Gastrocnemius medialis (tissue), 4 donors: ENCODE measurements at regions not wholly inside any gene's neighbourhood (a gene's known extent, or its start where the extent isn't known, plus 50 kb on each side); places are given as distances from the start of the nearest gene placed in this dataset.

Source experiments
- POLR2A ChIP-seq, 2 donors: fragments of 450-650 bp; IDR thresholded peaks; one replicate each; pipeline ENCODE4 v1.6.1; 2017; ENCODE audit warnings: antibody characterized with exemption in 2 of 2, mild to moderate bottlenecking in 2 of 2, moderate library complexity in 2 of 2
- TF ChIP-seq, protein P1 (sequence below), 5 experiments: fragments of 450-650 bp in 3 of 5; fragments of 200-600 bp in 2 of 5; sonication (generic) in 2 of 5; IDR thresholded peaks in 4 of 5; conservative IDR thresholded peaks in 1 of 5; 1 replicate in 4 of 5; 2 replicates in 1 of 5; pipeline ENCODE4 v1.5.1; 2016 to 2019; ENCODE audit warnings: antibody characterized with exemption in 5 of 5, mild to moderate bottlenecking in 3 of 5, moderate library complexity in 3 of 5

DNA sequence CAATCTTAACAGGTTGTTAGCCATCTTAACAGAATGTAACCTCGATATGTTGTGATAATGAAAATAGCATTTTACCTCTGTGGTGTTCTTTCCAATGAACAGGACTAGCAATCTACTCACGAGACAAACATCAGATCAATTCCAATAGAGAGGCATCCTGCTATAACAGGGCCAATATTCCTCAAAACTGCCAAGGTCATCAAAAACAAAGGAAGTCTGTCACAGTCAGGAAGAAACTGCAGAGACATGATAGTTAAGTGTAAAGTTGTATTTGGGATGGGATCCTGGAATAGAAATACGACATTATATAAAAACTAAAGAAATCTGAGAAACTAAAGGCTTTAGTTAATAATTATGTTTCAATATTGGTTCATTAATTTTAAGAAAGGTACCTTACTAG, 588.9 kb upstream of the NETO1 start:
- TF ChIP-seq, protein P1, sequence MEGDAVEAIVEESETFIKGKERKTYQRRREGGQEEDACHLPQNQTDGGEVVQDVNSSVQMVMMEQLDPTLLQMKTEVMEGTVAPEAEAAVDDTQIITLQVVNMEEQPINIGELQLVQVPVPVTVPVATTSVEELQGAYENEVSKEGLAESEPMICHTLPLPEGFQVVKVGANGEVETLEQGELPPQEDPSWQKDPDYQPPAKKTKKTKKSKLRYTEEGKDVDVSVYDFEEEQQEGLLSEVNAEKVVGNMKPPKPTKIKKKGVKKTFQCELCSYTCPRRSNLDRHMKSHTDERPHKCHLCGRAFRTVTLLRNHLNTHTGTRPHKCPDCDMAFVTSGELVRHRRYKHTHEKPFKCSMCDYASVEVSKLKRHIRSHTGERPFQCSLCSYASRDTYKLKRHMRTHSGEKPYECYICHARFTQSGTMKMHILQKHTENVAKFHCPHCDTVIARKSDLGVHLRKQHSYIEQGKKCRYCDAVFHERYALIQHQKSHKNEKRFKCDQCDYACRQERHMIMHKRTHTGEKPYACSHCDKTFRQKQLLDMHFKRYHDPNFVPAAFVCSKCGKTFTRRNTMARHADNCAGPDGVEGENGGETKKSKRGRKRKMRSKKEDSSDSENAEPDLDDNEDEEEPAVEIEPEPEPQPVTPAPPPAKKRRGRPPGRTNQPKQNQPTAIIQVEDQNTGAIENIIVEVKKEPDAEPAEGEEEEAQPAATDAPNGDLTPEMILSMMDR (IDR thresholded peaks at IDR 0.05 in 4 of 5, conservative IDR thresholded peaks at IDR 0.05 in 1 of 5) = no peak
- TF ChIP-seq POLR2A (IDR thresholded peaks at IDR 0.05) = no peak
